ENCODE measurements at regions not wholly inside any gene's neighbourhood (a gene's known extent, or its start where the extent isn't known, plus 50 kb on each side); places are given as distances from the start of the nearest gene placed in this dataset.

- no peak for TF ChIP-seq CTCF (IDR thresholded peaks at IDR 0.05)
- no peak for DNase-seq
- intact Hi-C loops (cut with DNase I, micrococcal nuclease) = no loop called here
- Histone ChIP-seq H3K9me3 (peaks cover 3% of the 10 kb centered on the region), H3K36me3 (ENCODE audit: low read depth) (no peaks in the 10 kb centered on the region), H3K4me3 (no peak overlapping the region), H3K4me1 (ENCODE audit: low read depth) (no peaks in the 10 kb centered on the region)
- ATAC-seq = no peak
Observed at GRCh38 chr14:82398256-82398655, 864.6 kb upstream of the SEL1L start.

- ATAC-seq (no peak), DNase-seq (no peak)
- peaks cover 3% of the 10 kb centered on the region for H3K9me3 ChIP-seq
- H3K36me3 ChIP-seq (ENCODE audit: low read depth) = no peaks in the 10 kb centered on the region
- no peak for TF ChIP-seq CTCF (IDR thresholded peaks at IDR 0.05)
- H3K4me3 ChIP-seq = no peak overlapping the region
- H3K4me1 ChIP-seq (ENCODE audit: low read depth) = no peaks in the 10 kb centered on the region
- intact Hi-C loops (cut with DNase I, micrococcal nuclease) = no loop called here
Observed at GRCh38 chr14:82403987-82404386, 870.3 kb upstream of the SEL1L start.

GRCh38 chr14:82410064-82410463 is 876.4 kb upstream of the SEL1L start:
- intact Hi-C loops (cut with DNase I, micrococcal nuclease) = no loop called here
- Histone ChIP-seq H3K9me3 (no peaks in the 10 kb centered on the region), H3K36me3 (ENCODE audit: low read depth) (no peaks in the 10 kb centered on the region), H3K4me1 (ENCODE audit: low read depth) (no peaks in the 10 kb centered on the region), H3K4me3 (no peak overlapping the region)
- ATAC-seq (no peak), DNase-seq (no peak)
- no peak for TF ChIP-seq CTCF (IDR thresholded peaks at IDR 0.05)

DNA sequence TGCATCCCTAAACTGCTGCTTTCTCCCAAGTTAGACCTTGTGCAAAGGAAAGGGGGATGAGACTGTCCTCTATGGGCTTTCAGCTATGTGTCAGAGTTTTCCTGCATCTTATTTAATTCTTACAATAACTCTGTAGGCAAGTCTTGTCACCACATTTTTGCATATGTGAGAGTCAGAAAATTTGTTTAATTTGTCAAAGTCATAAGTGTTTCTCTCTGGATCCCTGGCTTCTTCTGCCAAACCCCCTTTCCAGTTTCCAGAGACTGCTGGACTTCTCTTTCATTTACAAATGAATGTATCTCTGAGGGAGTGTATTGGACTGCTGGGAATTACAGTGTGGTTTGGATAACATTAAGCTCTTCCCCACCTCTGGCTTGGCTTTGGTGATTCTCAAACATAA is 877.6 kb upstream of the SEL1L start:
- Histone ChIP-seq H3K36me3 (ENCODE audit: low read depth) (no peaks in the 10 kb centered on the region), H3K4me1 (ENCODE audit: low read depth) (no peaks in the 10 kb centered on the region), H3K4me3 (no peak overlapping the region), H3K9me3 (no peaks in the 10 kb centered on the region)
- intact Hi-C loops (cut with DNase I, micrococcal nuclease) = no loop called here
- TF ChIP-seq CTCF (IDR thresholded peaks at IDR 0.05) = no peak
- ATAC-seq = no peak
- DNase-seq = no peak

DNA sequence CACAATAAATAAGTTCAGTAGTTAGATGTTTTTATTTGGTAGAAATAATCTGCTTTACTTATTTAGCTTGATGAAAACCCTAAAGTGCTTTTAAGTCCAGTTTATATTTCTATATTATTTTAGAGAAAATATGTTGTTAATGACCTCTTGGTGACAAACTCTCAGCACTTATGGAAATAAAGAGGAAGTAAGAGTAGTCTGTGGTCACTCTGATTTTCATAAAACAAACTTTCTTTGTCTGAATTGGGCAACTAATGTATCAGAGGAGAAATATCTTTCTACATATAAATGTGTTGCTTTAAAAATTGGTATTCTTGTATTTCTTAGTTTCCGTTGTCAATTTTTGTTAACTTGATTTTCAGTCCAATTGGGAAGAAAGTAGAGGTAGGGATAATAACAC is 878.9 kb upstream of the SEL1L start:
- ATAC-seq = no peak
- no peak for TF ChIP-seq CTCF (IDR thresholded peaks at IDR 0.05)
- no peak overlapping the region for H3K4me3 ChIP-seq
- H3K9me3 ChIP-seq = peaks cover 4% of the 10 kb centered on the region
- H3K36me3 ChIP-seq (ENCODE audit: low read depth) = no peaks in the 10 kb centered on the region
- intact Hi-C loops (cut with DNase I, micrococcal nuclease) = no loop called here
- no peak for DNase-seq
- no peaks in the 10 kb centered on the region for H3K4me1 ChIP-seq (ENCODE audit: low read depth)

DNA sequence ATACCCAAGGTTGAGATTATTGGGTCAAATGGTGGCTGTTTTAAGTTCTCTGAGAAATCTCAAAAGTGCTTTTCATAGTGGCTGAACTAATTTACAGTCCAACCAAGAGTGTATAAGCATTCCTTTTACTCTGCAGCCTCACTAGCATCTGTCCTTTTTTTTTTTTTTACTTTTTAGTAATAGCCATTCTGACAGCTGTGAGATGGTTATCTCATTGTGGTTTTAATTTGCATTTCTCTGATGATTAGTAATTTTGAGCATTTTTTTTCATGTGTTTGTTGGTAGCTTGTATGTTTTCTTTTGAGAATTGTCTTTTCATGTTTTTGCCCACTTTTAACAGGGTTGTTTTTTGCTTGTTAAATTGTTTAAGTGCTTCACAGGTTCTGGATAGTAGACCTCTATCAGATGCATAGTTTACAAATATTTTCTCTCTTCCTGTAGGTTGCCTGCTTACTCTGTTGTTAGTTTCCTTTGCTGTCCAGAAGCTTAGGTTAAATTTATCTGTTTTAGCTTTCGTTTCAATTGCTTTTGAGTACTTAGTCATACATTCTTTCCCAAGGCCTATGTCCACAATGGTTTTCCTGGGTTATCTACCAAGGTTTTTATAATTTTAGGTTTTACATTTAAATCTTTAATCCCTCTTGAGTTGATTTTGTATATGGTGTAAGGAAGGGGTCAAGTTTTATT is 881.3 kb upstream of the SEL1L start:
- intact Hi-C loops (cut with DNase I, micrococcal nuclease) = no loop called here
- no peak for ATAC-seq
- DNase-seq = no peak
- no peaks in the 10 kb centered on the region for H3K4me1 ChIP-seq (ENCODE audit: low read depth)
- H3K4me3 ChIP-seq = no peak overlapping the region
- no peak for TF ChIP-seq CTCF (IDR thresholded peaks at IDR 0.05)
- H3K36me3 ChIP-seq (ENCODE audit: low read depth) = no peaks in the 10 kb centered on the region
- H3K9me3 ChIP-seq = peaks cover 24% of the 10 kb centered on the region

Data from mucosa of descending colon (tissue), 3 donors.